SK-N-SH treated with all-trans-retinoic acid at 6 μM for 48 hours (cell line): ENCODE measurements at regions not wholly inside any gene's neighbourhood (a gene's known extent, or its start where the extent isn't known, plus 50 kb on each side); places are given as distances from the start of the nearest gene placed in this dataset.
"Not testable (repeated sequence)": the region's sequence is repeated elsewhere in the genome, so short reads cannot be mapped to it uniquely, and the experiment has no call there.

Experiments
- ARNTL ChIP-seq: fragments of 450-650 bp; formaldehyde crosslinking; IDR thresholded peaks from 2 replicates; pipeline ENCODE4 v1.5.0; 2020; ENCODE audit warnings: low read depth, mild to moderate bottlenecking, moderate library complexity, borderline replicate concordance
- CSRNP3 ChIP-seq: fragments of 250-450 bp; sonication (Bioruptor Pico); IDR thresholded peaks from 2 replicates; pipeline ENCODE4 v1.5.1; 2021; ENCODE audit warnings: mild to moderate bottlenecking, moderate library complexity
- PATZ1 ChIP-seq: fragments of 250-450 bp; sonication (Bioruptor Pico); IDR thresholded peaks from 2 replicates; pipeline ENCODE4 v1.8.0; 2020; ENCODE audit warnings: mild to moderate bottlenecking, moderate library complexity, borderline replicate concordance
- TCF4 ChIP-seq: fragments of 250-450 bp; sonication (Bioruptor Pico); IDR thresholded peaks from 2 replicates; pipeline ENCODE4 v1.8.0; 2021; ENCODE audit warnings: mild to moderate bottlenecking, moderate library complexity, borderline replicate concordance
- TOX ChIP-seq: fragments of 250-450 bp; sonication (Bioruptor Pico); IDR thresholded peaks from 2 replicates; pipeline ENCODE4 v1.8.0; 2021; ENCODE audit warnings: mild to moderate bottlenecking, moderate library complexity, borderline replicate concordance
- TSHZ2 ChIP-seq: fragments of 250-450 bp; sonication (Bioruptor Pico); IDR thresholded peaks from 2 replicates; pipeline ENCODE4 v1.5.0; 2020; ENCODE audit warnings: mild to moderate bottlenecking, moderate library complexity
- ZFP3 ChIP-seq: fragments of 250-450 bp; sonication (Bioruptor Pico); IDR thresholded peaks from 2 replicates; pipeline ENCODE4 v1.5.0; 2020; ENCODE audit warnings: mild to moderate bottlenecking, moderate library complexity
- ZFP30 ChIP-seq: fragments of 450-650 bp; formaldehyde crosslinking; IDR thresholded peaks from 2 replicates; pipeline ENCODE4 v1.5.0; 2022; ENCODE audit warnings: mild to moderate bottlenecking, moderate library complexity
- ZNF565 ChIP-seq: fragments of 450-650 bp; formaldehyde crosslinking; conservative IDR thresholded peaks from 2 replicates; pipeline ENCODE4 v1.5.0; 2020; ENCODE audit warnings: low read depth, mild to moderate bottlenecking, moderate library complexity
- ZNF70 ChIP-seq: fragments of 450-650 bp; formaldehyde crosslinking; IDR thresholded peaks from 2 replicates; pipeline ENCODE4 v1.5.0; 2020; ENCODE audit warnings: mild to moderate bottlenecking, moderate library complexity
- TF ChIP-seq, protein P1 (sequence below): fragments of 250-450 bp; sonication (Bioruptor Pico); IDR thresholded peaks from 2 replicates; pipeline ENCODE4 v1.5.1; 2020; ENCODE audit warnings: low read depth, mild to moderate bottlenecking, moderate library complexity

- TF ChIP-seq ZFP30 (CRISPR knock-in tag); ZNF565 (CRISPR knock-in tag); TOX (CRISPR knock-in tag); ARNTL; CSRNP3 (CRISPR knock-in tag); TSHZ2 (CRISPR knock-in tag); ZFP3 (CRISPR knock-in tag); ZNF70 (CRISPR knock-in tag); PATZ1 (CRISPR knock-in tag); TCF4 (CRISPR knock-in tag): not testable (repeated sequence)
- TF ChIP-seq, protein P1, sequence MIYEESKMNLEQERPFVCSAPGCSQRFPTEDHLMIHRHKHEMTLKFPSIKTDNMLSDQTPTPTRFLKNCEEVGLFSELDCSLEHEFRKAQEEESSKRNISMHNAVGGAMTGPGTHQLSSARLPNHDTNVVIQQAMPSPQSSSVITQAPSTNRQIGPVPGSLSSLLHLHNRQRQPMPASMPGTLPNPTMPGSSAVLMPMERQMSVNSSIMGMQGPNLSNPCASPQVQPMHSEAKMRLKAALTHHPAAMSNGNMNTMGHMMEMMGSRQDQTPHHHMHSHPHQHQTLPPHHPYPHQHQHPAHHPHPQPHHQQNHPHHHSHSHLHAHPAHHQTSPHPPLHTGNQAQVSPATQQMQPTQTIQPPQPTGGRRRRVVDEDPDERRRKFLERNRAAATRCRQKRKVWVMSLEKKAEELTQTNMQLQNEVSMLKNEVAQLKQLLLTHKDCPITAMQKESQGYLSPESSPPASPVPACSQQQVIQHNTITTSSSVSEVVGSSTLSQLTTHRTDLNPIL (CRISPR knock-in tag): not testable (repeated sequence)
Observed at GRCh38 chr11:130539680-130540079, 91.2 kb downstream of the ADAMTS15 start.
